ENCODE measurements at regions not wholly inside any gene's neighbourhood (a gene's known extent, or its start where the extent isn't known, plus 50 kb on each side); places are given as distances from the start of the nearest gene placed in this dataset.

DNA sequence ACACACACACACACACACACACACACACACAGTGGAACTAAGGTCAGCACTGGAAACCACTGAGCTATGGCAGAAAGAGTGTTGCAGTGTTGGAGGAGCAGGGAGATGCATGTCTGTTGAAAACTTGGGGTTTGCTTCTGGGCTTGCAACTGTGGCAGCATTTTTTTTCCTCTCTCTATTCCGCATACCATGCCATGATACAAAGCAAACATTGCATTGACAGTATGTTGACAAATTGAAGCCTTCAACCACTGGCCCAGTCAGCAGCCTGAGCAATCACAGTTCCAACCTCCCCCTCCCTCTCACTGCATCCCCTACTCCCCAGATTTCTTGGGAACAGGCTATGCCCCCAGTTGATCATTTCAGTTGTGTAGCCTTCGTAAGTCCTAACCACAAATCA is 478.1 kb upstream of the WWC1 start:
- intact Hi-C loops (cut with DNase I; ENCODE audit: low total_unique reads), result no loop called here
- Histone ChIP-seq H3K27me3 (no peaks in the 10 kb centered on the region), H3K4me1 (no peaks in the 10 kb centered on the region), H3K4me3 (no peak overlapping the region), H3K27ac (no peak overlapping the region), H3K9me3 (no peaks in the 10 kb centered on the region), H3K36me3 (no peaks in the 10 kb centered on the region)
- TF ChIP-seq POLR2A (IDR thresholded peaks at IDR 0.05), result no peak
- no peak for TF ChIP-seq POLR2AphosphoS5 (IDR thresholded peaks at IDR 0.05)
- TF ChIP-seq, protein P1, sequence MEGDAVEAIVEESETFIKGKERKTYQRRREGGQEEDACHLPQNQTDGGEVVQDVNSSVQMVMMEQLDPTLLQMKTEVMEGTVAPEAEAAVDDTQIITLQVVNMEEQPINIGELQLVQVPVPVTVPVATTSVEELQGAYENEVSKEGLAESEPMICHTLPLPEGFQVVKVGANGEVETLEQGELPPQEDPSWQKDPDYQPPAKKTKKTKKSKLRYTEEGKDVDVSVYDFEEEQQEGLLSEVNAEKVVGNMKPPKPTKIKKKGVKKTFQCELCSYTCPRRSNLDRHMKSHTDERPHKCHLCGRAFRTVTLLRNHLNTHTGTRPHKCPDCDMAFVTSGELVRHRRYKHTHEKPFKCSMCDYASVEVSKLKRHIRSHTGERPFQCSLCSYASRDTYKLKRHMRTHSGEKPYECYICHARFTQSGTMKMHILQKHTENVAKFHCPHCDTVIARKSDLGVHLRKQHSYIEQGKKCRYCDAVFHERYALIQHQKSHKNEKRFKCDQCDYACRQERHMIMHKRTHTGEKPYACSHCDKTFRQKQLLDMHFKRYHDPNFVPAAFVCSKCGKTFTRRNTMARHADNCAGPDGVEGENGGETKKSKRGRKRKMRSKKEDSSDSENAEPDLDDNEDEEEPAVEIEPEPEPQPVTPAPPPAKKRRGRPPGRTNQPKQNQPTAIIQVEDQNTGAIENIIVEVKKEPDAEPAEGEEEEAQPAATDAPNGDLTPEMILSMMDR (IDR thresholded peaks at IDR 0.05), result no peak
- TF ChIP-seq EP300 (IDR thresholded peaks at IDR 0.05; ENCODE audit: low read depth), result no peak
- 71 to 80% methylated on average over 2 of the region's 2 CpGs for WGBS, 2 donors (ENCODE audit: low coverage in 1 of 2)
- in situ Hi-C loops (cut with MboI; ENCODE audit: low pct_ligation_motif_present in 1 of 4, low pct_unique_long_range_greater_than_20kb in 1 of 4, low sequenced_read_pairs in 3 of 4), result no loop called here
- DNase-seq, result no peak

GRCh38 chr5:167814040-167814439 is 477.4 kb upstream of the WWC1 start:
- Histone ChIP-seq H3K36me3 (no peaks in the 10 kb centered on the region), H3K9me3 (no peaks in the 10 kb centered on the region), H3K27ac (no peak overlapping the region), H3K4me1 (no peaks in the 10 kb centered on the region), H3K4me3 (no peak overlapping the region), H3K27me3 (no peaks in the 10 kb centered on the region)
- TF ChIP-seq, protein P1 (IDR thresholded peaks at IDR 0.05), result no peak
- no peak for TF ChIP-seq EP300 (IDR thresholded peaks at IDR 0.05; ENCODE audit: low read depth)
- TF ChIP-seq POLR2A (IDR thresholded peaks at IDR 0.05), result no peak
- TF ChIP-seq POLR2AphosphoS5 (IDR thresholded peaks at IDR 0.05), result no peak
- 83 to 90% methylated on average over 4 to 6 of the region's 6 CpGs for WGBS, 2 donors (ENCODE audit: low coverage in 1 of 2)
- no peak for DNase-seq
- in situ Hi-C loops (cut with MboI; ENCODE audit: low pct_ligation_motif_present in 1 of 4, low pct_unique_long_range_greater_than_20kb in 1 of 4, low sequenced_read_pairs in 3 of 4), result no loop called here
- intact Hi-C loops (cut with DNase I; ENCODE audit: low total_unique reads), result no loop called here

- Histone ChIP-seq H3K27ac (no peak overlapping the region), H3K9me3 (no peaks in the 10 kb centered on the region), H3K4me1 (no peaks in the 10 kb centered on the region), H3K4me3 (no peak overlapping the region), H3K36me3 (no peaks in the 10 kb centered on the region), H3K27me3 (no peaks in the 10 kb centered on the region)
- intact Hi-C loops (cut with DNase I; ENCODE audit: low total_unique reads) (no loop called here), in situ Hi-C loops (cut with MboI; ENCODE audit: low pct_ligation_motif_present in 1 of 4, low pct_unique_long_range_greater_than_20kb in 1 of 4, low sequenced_read_pairs in 3 of 4) (no loop called here)
- no peak for TF ChIP-seq POLR2A (IDR thresholded peaks at IDR 0.05)
- TF ChIP-seq EP300 (IDR thresholded peaks at IDR 0.05; ENCODE audit: low read depth), result no peak
- no peak for TF ChIP-seq POLR2AphosphoS5 (IDR thresholded peaks at IDR 0.05)
- TF ChIP-seq, protein P1 (IDR thresholded peaks at IDR 0.05), result no peak
- WGBS, 2 donors (ENCODE audit: low coverage in 1 of 2), result 72 to 75% methylated on average over 3 to 4 of the region's 4 CpGs
- DNase-seq, result no peak
Observed at GRCh38 chr5:167814828-167815227, 476.6 kb upstream of the WWC1 start.

- WGBS, 2 donors (ENCODE audit: low coverage in 1 of 2), result 50 to 62% methylated on average over 3 of the region's 3 CpGs
- Histone ChIP-seq H3K27ac (no peak overlapping the region), H3K9me3 (no peaks in the 10 kb centered on the region), H3K4me3 (no peak overlapping the region), H3K36me3 (no peaks in the 10 kb centered on the region), H3K27me3 (no peaks in the 10 kb centered on the region), H3K4me1 (no peaks in the 10 kb centered on the region)
- intact Hi-C loops (cut with DNase I; ENCODE audit: low total_unique reads) (no loop called here), in situ Hi-C loops (cut with MboI; ENCODE audit: low pct_ligation_motif_present in 1 of 4, low pct_unique_long_range_greater_than_20kb in 1 of 4, low sequenced_read_pairs in 3 of 4) (no loop called here)
- DNase-seq, result no peak
- TF ChIP-seq POLR2A (IDR thresholded peaks at IDR 0.05) (no peak), POLR2AphosphoS5 (IDR thresholded peaks at IDR 0.05) (no peak), EP300 (IDR thresholded peaks at IDR 0.05; ENCODE audit: low read depth) (no peak)
- TF ChIP-seq, protein P1 (IDR thresholded peaks at IDR 0.05), result no peak
Observed at GRCh38 chr5:167816354-167816753, 475.1 kb upstream of the WWC1 start.

Measured in transverse colon (tissue), 4 donors.